ENCODE measurements at regions not wholly inside any gene's neighbourhood (a gene's known extent, or its start where the extent isn't known, plus 50 kb on each side); places are given as distances from the start of the nearest gene placed in this dataset.

DNA sequence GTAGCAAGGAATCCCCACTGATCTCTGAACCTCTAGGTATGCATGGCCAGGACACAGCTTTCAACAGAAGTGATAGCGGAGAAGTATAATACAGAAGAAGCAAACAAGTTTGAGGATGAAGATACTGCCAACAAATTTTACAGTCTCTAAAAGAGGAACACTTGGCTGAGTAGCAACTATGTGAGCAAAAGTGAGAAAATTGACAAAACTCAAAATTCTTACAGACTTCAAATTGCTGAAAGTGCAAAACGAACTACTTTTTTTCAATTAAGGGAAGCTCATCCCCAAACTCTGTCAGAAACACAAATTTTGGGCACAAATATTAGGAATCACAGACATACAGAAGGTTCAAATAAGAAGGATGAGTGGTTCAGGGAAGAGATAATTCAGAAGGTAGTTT lies 1324.6 kb downstream of the LRFN5 start:
- intact Hi-C loops (cut with DNase I), result no loop called here
- Histone ChIP-seq H3K9ac (ENCODE audit: low read length in 3 of 3) (no peak overlapping the region), H3K27me3 (ENCODE audit: control insufficient read depth, insufficient read depth, low read length) (no peaks in the 10 kb centered on the region), H3K4me1 (ENCODE audit: control insufficient read depth in 2 of 3, insufficient read depth in 2 of 3, low read depth in 1 of 3, low read length in 3 of 3) (peaks cover 0 to 2% (median 0%) of the 10 kb centered on the region in 3 donors), H3K27ac (ENCODE audit: low read depth in 2 of 2, low read length in 2 of 2) (no peak overlapping the region), H3K36me3 (ENCODE audit: control insufficient read depth in 2 of 3, insufficient read depth in 3 of 3, low read length in 3 of 3) (no peaks in the 10 kb centered on the region), H3K4me3 (ENCODE audit: low read length in 3 of 3) (no peak overlapping the region), H3K9me3 (ENCODE audit: control insufficient read depth in 2 of 3, insufficient read depth in 1 of 3, low read length in 3 of 3) (no peaks in the 10 kb centered on the region)
- no peak for TF ChIP-seq CTCF (IDR thresholded peaks at IDR 0.05; ENCODE audit: borderline replicate concordance, extremely low read depth, insufficient read depth)
- FAIRE-seq (no peak), DNase-seq (no peak)

GRCh38 chr14:42929806-42930480 lies 1323.3 kb downstream of the LRFN5 start:
- Histone ChIP-seq H3K27ac (ENCODE audit: low read depth in 2 of 2, low read length in 2 of 2) (no peak overlapping the region), H3K4me3 (ENCODE audit: low read length in 3 of 3) (peak overlapping the region in 1 of 3 donors; percentile 20), H3K9ac (ENCODE audit: low read length in 3 of 3) (no peak overlapping the region), H3K4me1 (ENCODE audit: control insufficient read depth in 2 of 3, insufficient read depth in 2 of 3, low read depth in 1 of 3, low read length in 3 of 3) (peaks cover 0 to 2% (median 0%) of the 10 kb centered on the region in 3 donors), H3K36me3 (ENCODE audit: control insufficient read depth in 2 of 3, insufficient read depth in 3 of 3, low read length in 3 of 3) (no peaks in the 10 kb centered on the region), H3K27me3 (ENCODE audit: control insufficient read depth, insufficient read depth, low read length) (no peaks in the 10 kb centered on the region), H3K9me3 (ENCODE audit: control insufficient read depth in 2 of 3, insufficient read depth in 1 of 3, low read length in 3 of 3) (no peaks in the 10 kb centered on the region)
- intact Hi-C loops (cut with DNase I), result no loop called here
- TF ChIP-seq CTCF (IDR thresholded peaks at IDR 0.05; ENCODE audit: borderline replicate concordance, extremely low read depth, insufficient read depth), result no peak
- peak in 4 of 5 donors; percentile 80 to 90 (median 86) for DNase-seq
- no peak for FAIRE-seq

GRCh38 chr14:42927313-42927712 lies 1320.6 kb downstream of the LRFN5 start:
- DNase-seq (no peak), FAIRE-seq (no peak)
- H3K4me3 ChIP-seq (ENCODE audit: low read length in 3 of 3), result no peak overlapping the region
- peaks cover 0 to 4% (median 2%) of the 10 kb centered on the region in 3 donors for H3K9me3 ChIP-seq (ENCODE audit: control insufficient read depth in 2 of 3, insufficient read depth in 1 of 3, low read length in 3 of 3)
- no peak for TF ChIP-seq CTCF (IDR thresholded peaks at IDR 0.05; ENCODE audit: borderline replicate concordance, extremely low read depth, insufficient read depth)
- intact Hi-C loops (cut with DNase I), result no loop called here
- H3K36me3 ChIP-seq (ENCODE audit: control insufficient read depth in 2 of 3, insufficient read depth in 3 of 3, low read length in 3 of 3), result no peaks in the 10 kb centered on the region
- H3K27me3 ChIP-seq (ENCODE audit: control insufficient read depth, insufficient read depth, low read length), result no peaks in the 10 kb centered on the region
- no peak overlapping the region for H3K9ac ChIP-seq (ENCODE audit: low read length in 3 of 3)
- peaks cover 0 to 2% (median 0%) of the 10 kb centered on the region in 3 donors for H3K4me1 ChIP-seq (ENCODE audit: control insufficient read depth in 2 of 3, insufficient read depth in 2 of 3, low read depth in 1 of 3, low read length in 3 of 3)
- H3K27ac ChIP-seq (ENCODE audit: low read depth in 2 of 2, low read length in 2 of 2), result no peak overlapping the region

Data from kidney (tissue), 13 donors.